CD4-positive, alpha-beta memory T cell (primary cell): ENCODE measurements at regions not wholly inside any gene's neighbourhood (a gene's known extent, or its start where the extent isn't known, plus 50 kb on each side); places are given as distances from the start of the nearest gene placed in this dataset.

Source experiments
- CTCF ChIA-PET: fragments of 350-600 bp; sonication (Branson Sonifier 250); formaldehyde crosslinking; loops from one replicate; lab custom pipeline; 2021; ENCODE audit warnings: inconsistent platforms; ENCODE audit not compliant: partially characterized antibody; lab: Charles Lee
- POLR2A ChIA-PET: fragments of 350-600 bp; sonication (Branson Sonifier 250); formaldehyde crosslinking; loops from one replicate; lab custom pipeline; 2021; ENCODE audit not compliant: partially characterized antibody; lab: Charles Lee
- DNase-seq, 5 donors: peaks; one replicate each; pipeline versions ENCODE4 v3.0.0 to v3.0.0-alpha.2; 2020 to 2022; ENCODE audit warnings: mixed read lengths in 1 of 5
- H3K27ac ChIP-seq: one replicate; pipeline ENCODE4 v1.7.0; 2013; ENCODE audit warnings: low read depth, low read length
- H3K27me3 ChIP-seq: 2 replicates; pipeline ENCODE4 v1.7.0; 2013; ENCODE audit warnings: mild to moderate bottlenecking, low read length, moderate library complexity; ENCODE audit not compliant: insufficient read depth
- H3K36me3 ChIP-seq: 2 replicates; pipeline ENCODE4 v1.7.0; 2013; ENCODE audit warnings: mild to moderate bottlenecking, low read length, moderate library complexity; ENCODE audit not compliant: insufficient read depth
- H3K4me1 ChIP-seq: 2 replicates; pipeline ENCODE4 v1.7.0; 2013; ENCODE audit warnings: mild to moderate bottlenecking, low read length, moderate library complexity; ENCODE audit not compliant: insufficient read depth
- H3K4me3 ChIP-seq, 2 donors: one replicate each; pipeline ENCODE4 v1.7.0; 2013; ENCODE audit warnings: low read length in 2 of 2, mild to moderate bottlenecking in 1 of 2
- H3K9me3 ChIP-seq, 2 donors: one replicate each; pipeline ENCODE4 v1.7.0; 2013; ENCODE audit warnings: low read length in 2 of 2, control low read depth in 1 of 2; ENCODE audit not compliant: control insufficient read depth in 1 of 2
- H3K27ac Mint-ChIP-seq, 7 donors: one replicate each; pipeline ENCODE4 v1.8.0; 2020 to 2021; ENCODE audit warnings: mixed read lengths in 7 of 7, mild to moderate bottlenecking in 6 of 7, inconsistent platforms in 3 of 7, moderate library complexity in 3 of 7
- H3K27me3 Mint-ChIP-seq, 2 donors: one replicate each; pipeline ENCODE4 v1.8.0; 2020 to 2021; ENCODE audit warnings: mixed read lengths in 2 of 2
- H3K36me3 Mint-ChIP-seq, 2 donors: one replicate each; pipeline ENCODE4 v1.8.0; 2020 to 2021; ENCODE audit warnings: mixed read lengths in 2 of 2, inconsistent platforms in 1 of 2, mild to moderate bottlenecking in 1 of 2
- H3K4me1 Mint-ChIP-seq, 4 donors: one replicate each; pipeline ENCODE4 v1.8.0; 2020 to 2021; ENCODE audit warnings: mixed read lengths in 4 of 4, mild to moderate bottlenecking in 1 of 4
- H3K4me3 Mint-ChIP-seq, 8 donors: one replicate each; pipeline ENCODE4 v1.8.0; 2020 to 2021; ENCODE audit warnings: mixed read lengths in 8 of 8, mild to moderate bottlenecking in 7 of 8, moderate library complexity in 6 of 8, inconsistent platforms in 3 of 8
- H3K9me3 Mint-ChIP-seq, 8 donors: one replicate each; pipeline ENCODE4 v1.8.0; 2020 to 2021; ENCODE audit warnings: mixed read lengths in 8 of 8, mild to moderate bottlenecking in 5 of 8, inconsistent platforms in 3 of 8, moderate library complexity in 1 of 8
- intact Hi-C: fragments of 100-400 bp; cut with micrococcal nuclease; formaldehyde crosslinking; loops from one replicate; pipeline ENCODE4 v1.15.1; 2023

DNA sequence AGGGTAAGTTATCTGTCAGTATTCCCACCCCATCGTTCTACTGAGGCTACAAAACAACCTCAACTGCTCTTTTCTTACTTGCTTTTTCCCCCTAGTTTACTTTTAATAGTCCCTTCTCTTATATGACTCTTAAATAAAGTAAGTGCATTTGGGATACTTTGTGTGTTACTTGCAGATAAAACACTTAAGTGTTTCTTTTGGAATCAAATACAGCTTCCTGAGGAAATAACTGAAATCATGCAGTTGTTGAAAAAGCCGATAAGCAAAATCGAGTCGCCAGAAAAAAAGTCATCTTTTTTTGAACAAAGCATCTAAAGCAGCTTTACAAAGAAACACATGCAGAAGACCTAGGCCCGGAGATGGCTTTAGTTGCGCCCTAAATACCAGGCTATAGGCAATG lies 53.5 kb upstream of the EPB41L4A start:
- Histone ChIP-seq H3K9me3 (no peaks in the 10 kb centered on the region), H3K4me1 (no peaks in the 10 kb centered on the region), H3K4me3 (no peak overlapping the region), H3K36me3 (no peaks in the 10 kb centered on the region), H3K27ac (no peak overlapping the region), H3K27me3 (no peaks in the 10 kb centered on the region)
- H3K27me3 Mint-ChIP-seq: peaks cover 4 to 6% of the 10 kb centered on the region in 2 donors
- intact Hi-C loops: no loop called here
- POLR2A ChIA-PET: no interaction called here
- H3K36me3 Mint-ChIP-seq: no peaks in the 10 kb centered on the region
- no peak for DNase-seq
- H3K27ac Mint-ChIP-seq: no peak overlapping the region
- no peaks in the 10 kb centered on the region for H3K4me1 Mint-ChIP-seq
- no peaks in the 10 kb centered on the region for H3K9me3 Mint-ChIP-seq
- no peak overlapping the region for H3K4me3 Mint-ChIP-seq
- CTCF ChIA-PET: no interaction called here

- ChIA-PET POLR2A (no interaction called here), CTCF (no interaction called here)
- H3K36me3 ChIP-seq: no peaks in the 10 kb centered on the region
- H3K27ac ChIP-seq: no peak overlapping the region
- intact Hi-C loops: no loop called here
- H3K36me3 Mint-ChIP-seq: no peaks in the 10 kb centered on the region
- H3K9me3 ChIP-seq: no peaks in the 10 kb centered on the region
- H3K4me1 ChIP-seq: no peaks in the 10 kb centered on the region
- no peaks in the 10 kb centered on the region for H3K9me3 Mint-ChIP-seq
- no peaks in the 10 kb centered on the region for H3K4me1 Mint-ChIP-seq
- peak overlapping the region in 1 of 7 donors; percentile 25 for H3K27ac Mint-ChIP-seq
- H3K27me3 ChIP-seq: no peaks in the 10 kb centered on the region
- H3K4me3 ChIP-seq: no peak overlapping the region
- H3K27me3 Mint-ChIP-seq: peaks cover 4 to 15% of the 10 kb centered on the region in 2 donors
- H3K4me3 Mint-ChIP-seq: no peak overlapping the region
- DNase-seq: no peak
These were observed 54.9 kb upstream of the EPB41L4A start for GRCh38 chr5:112473989-112474388.

GRCh38 chr5:112475747-112476365 lies 56.8 kb upstream of the EPB41L4A start:
- intact Hi-C loops: no loop called here
- no peaks in the 10 kb centered on the region for H3K4me1 Mint-ChIP-seq

GRCh38 chr5:112479418-112479817 lies 60.3 kb upstream of the EPB41L4A start:
- Histone ChIP-seq H3K9me3 (no peaks in the 10 kb centered on the region), H3K27me3 (no peaks in the 10 kb centered on the region), H3K27ac (no peak overlapping the region), H3K4me3 (no peak overlapping the region), H3K36me3 (no peaks in the 10 kb centered on the region), H3K4me1 (no peaks in the 10 kb centered on the region)
- H3K27ac Mint-ChIP-seq: no peak overlapping the region
- ChIA-PET CTCF (no interaction called here), POLR2A (interaction anchor here (0.6 kb wide), 1 partner anchor 10 kb away, joined by 3 read pairs; no protein-coding TSS in a partner anchor)
- no peaks in the 10 kb centered on the region for H3K36me3 Mint-ChIP-seq
- no peaks in the 10 kb centered on the region for H3K4me1 Mint-ChIP-seq
- DNase-seq: no peak
- H3K4me3 Mint-ChIP-seq: no peak overlapping the region
- H3K9me3 Mint-ChIP-seq: peaks cover 0 to 14% (median 5%) of the 10 kb centered on the region in 8 donors
- intact Hi-C loops: no loop called here
- peaks cover 2 to 17% of the 10 kb centered on the region in 2 donors for H3K27me3 Mint-ChIP-seq

More at GRCh38 chr5:112475747-112476365, 56.8 kb upstream of the EPB41L4A start:
- H3K9me3 Mint-ChIP-seq: no peaks in the 10 kb centered on the region
- Histone ChIP-seq H3K27me3 (no peaks in the 10 kb centered on the region), H3K27ac (no peak overlapping the region), H3K36me3 (no peaks in the 10 kb centered on the region), H3K4me1 (no peaks in the 10 kb centered on the region), H3K4me3 (no peak overlapping the region), H3K9me3 (no peaks in the 10 kb centered on the region)
- no peak for DNase-seq
- ChIA-PET CTCF (no interaction called here), POLR2A (no interaction called here)
- H3K36me3 Mint-ChIP-seq: no peaks in the 10 kb centered on the region
- peaks cover 4 to 14% of the 10 kb centered on the region in 2 donors for H3K27me3 Mint-ChIP-seq
- H3K27ac Mint-ChIP-seq: no peak overlapping the region
- no peak overlapping the region for H3K4me3 Mint-ChIP-seq

GRCh38 chr5:112480501-112480900 lies 61.4 kb upstream of the EPB41L4A start:
- no peak overlapping the region for H3K4me3 ChIP-seq
- intact Hi-C loops: no loop called here
- CTCF ChIA-PET: no interaction called here
- no peaks in the 10 kb centered on the region for H3K36me3 ChIP-seq
- DNase-seq: no peak
- H3K9me3 Mint-ChIP-seq: peaks cover 0 to 14% (median 5%) of the 10 kb centered on the region in 8 donors
- POLR2A ChIA-PET: no interaction called here
- H3K27me3 Mint-ChIP-seq: peaks cover 2 to 17% of the 10 kb centered on the region in 2 donors
- no peak overlapping the region for H3K27ac ChIP-seq
- no peaks in the 10 kb centered on the region for H3K9me3 ChIP-seq
- H3K4me1 Mint-ChIP-seq: no peaks in the 10 kb centered on the region
- H3K27ac Mint-ChIP-seq: no peak overlapping the region
- no peaks in the 10 kb centered on the region for H3K27me3 ChIP-seq
- H3K4me1 ChIP-seq: no peaks in the 10 kb centered on the region
- no peak overlapping the region for H3K4me3 Mint-ChIP-seq
- H3K36me3 Mint-ChIP-seq: no peaks in the 10 kb centered on the region

DNA sequence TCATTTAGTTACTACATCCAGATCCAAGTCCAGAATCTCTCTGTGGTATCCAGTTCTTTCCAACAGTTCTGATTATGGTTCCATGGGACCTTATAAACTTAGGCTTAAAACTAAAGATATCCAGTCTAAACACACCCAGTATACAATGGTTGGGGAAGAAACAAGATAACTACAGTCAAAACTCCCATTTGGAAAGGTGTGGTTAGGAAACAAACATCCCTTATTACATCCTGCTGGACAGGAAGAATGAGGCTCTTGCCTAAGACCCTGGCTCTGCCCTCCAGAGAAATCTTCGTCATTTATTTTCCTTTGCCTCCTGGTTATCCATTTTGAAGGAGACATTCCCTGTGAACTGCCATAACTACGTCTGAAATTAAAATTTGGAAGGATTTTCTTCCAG lies 64.6 kb upstream of the EPB41L4A start:
- no peak for DNase-seq

DNA sequence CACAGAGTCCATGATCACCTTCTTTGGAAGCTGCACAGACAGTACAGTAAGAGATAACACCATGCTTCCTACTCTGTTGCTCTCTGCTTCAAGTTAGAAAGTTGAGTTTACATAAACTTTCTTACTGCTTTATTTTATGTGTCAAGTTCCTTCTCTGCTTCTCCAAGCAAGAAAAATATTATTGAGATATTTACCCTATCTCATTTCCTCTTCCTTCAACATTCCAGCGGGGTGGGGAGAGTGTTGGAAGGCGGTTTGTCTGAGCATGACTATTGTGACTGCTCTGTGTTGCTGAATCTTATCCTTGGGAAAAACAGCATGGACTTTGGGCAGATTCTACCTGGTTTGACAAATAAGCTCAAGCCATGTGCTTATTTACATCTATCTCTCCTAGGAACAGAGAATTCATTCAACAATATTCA lies 66.9 kb upstream of the EPB41L4A start:
- POLR2A ChIA-PET: no interaction called here
- no peak for DNase-seq
- H3K27ac ChIP-seq: no peak overlapping the region
- H3K4me1 Mint-ChIP-seq: no peaks in the 10 kb centered on the region
- H3K36me3 ChIP-seq: no peaks in the 10 kb centered on the region
- peaks cover 5 to 6% of the 10 kb centered on the region in 2 donors for H3K27me3 Mint-ChIP-seq
- intact Hi-C loops: no loop called here
- no peaks in the 10 kb centered on the region for H3K27me3 ChIP-seq
- no peaks in the 10 kb centered on the region for H3K4me1 ChIP-seq
- H3K9me3 Mint-ChIP-seq: peaks cover 0 to 14% (median 6%) of the 10 kb centered on the region in 8 donors
- H3K4me3 Mint-ChIP-seq: no peak overlapping the region
- CTCF ChIA-PET: interaction anchor here (1.1 kb wide), 1 partner anchor 9 kb away, joined by 3 read pairs; no protein-coding TSS in a partner anchor
- no peak overlapping the region for H3K4me3 ChIP-seq
- H3K27ac Mint-ChIP-seq: no peak overlapping the region
- no peaks in the 10 kb centered on the region for H3K36me3 Mint-ChIP-seq
- H3K9me3 ChIP-seq: no peaks in the 10 kb centered on the region

More for the DNA sequence above, 64.6 kb upstream of the EPB41L4A start:
- no peaks in the 10 kb centered on the region for H3K36me3 Mint-ChIP-seq
- Histone ChIP-seq H3K36me3 (no peaks in the 10 kb centered on the region), H3K27ac (no peak overlapping the region), H3K4me1 (no peaks in the 10 kb centered on the region), H3K4me3 (no peak overlapping the region), H3K27me3 (no peaks in the 10 kb centered on the region), H3K9me3 (no peaks in the 10 kb centered on the region)
- no peaks in the 10 kb centered on the region for H3K4me1 Mint-ChIP-seq
- POLR2A ChIA-PET: no interaction called here
- intact Hi-C loops: no loop called here
- CTCF ChIA-PET: no interaction called here
- H3K4me3 Mint-ChIP-seq: no peak overlapping the region
- H3K9me3 Mint-ChIP-seq: peaks cover 0 to 14% (median 5%) of the 10 kb centered on the region in 8 donors
- no peak overlapping the region for H3K27ac Mint-ChIP-seq
- H3K27me3 Mint-ChIP-seq: peaks cover 2 to 14% of the 10 kb centered on the region in 2 donors
